MG63 (cell line): ENCODE measurements at regions not wholly inside any gene's neighbourhood (a gene's known extent, or its start where the extent isn't known, plus 50 kb on each side); places are given as distances from the start of the nearest gene placed in this dataset.

Experiments used
- DNase-seq: peaks from one replicate; pipeline ENCODE4 v3.0.0-alpha.2; 2020
- H3K27me3 ChIP-seq: fragments of 250-450 bp; sonication (Bioruptor Pico); 2 replicates; pipeline ENCODE4 v1.5.1; 2020; ENCODE audit warnings: mild to moderate bottlenecking, moderate library complexity
- H3K36me3 ChIP-seq: fragments of 250-450 bp; sonication (Bioruptor Pico); 2 replicates; pipeline ENCODE4 v1.5.1; 2020; ENCODE audit warnings: mild to moderate bottlenecking, moderate library complexity
- H3K4me3 ChIP-seq: fragments of 250-450 bp; sonication (Bioruptor Pico); 2 replicates; pipeline ENCODE4 v1.5.1; 2020; ENCODE audit warnings: mild to moderate bottlenecking, moderate library complexity
- H3K9me3 ChIP-seq: fragments of 250-450 bp; sonication (Bioruptor Pico); 2 replicates; pipeline ENCODE4 v1.5.1; 2020; ENCODE audit warnings: mild to moderate bottlenecking, moderate library complexity

DNA sequence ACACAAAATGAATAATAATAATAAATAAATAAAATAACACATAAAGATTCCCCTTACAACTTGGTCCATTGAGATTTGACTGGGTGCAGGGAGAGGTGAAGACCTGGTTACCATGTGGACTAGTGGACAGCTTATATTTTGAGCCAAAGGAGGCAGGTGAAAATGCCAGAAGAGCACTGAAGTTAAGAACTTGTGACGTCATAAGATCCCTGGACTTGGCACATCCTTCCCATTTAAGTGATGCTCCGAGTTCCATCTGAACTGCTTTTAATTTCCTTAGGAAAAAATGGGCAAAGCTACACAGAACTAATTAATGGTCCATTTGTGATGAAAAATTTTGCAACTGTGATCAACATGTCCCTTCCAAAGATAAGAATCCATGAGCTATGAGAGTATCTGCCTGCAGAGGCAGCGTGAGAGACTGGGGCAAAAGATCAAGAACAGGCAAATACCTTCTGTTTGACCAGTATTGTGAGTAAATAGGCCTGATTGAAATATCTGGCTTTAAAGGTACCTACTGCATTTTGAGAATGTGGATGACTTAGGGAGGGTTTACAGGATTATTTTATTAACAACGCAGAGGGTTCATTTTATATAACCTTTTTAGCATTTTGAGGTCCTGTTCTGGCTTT lies 101.2 kb upstream of the POT1 start:
- H3K9me3 ChIP-seq: no peaks in the 10 kb centered on the region
- no peaks in the 10 kb centered on the region for H3K36me3 ChIP-seq
- H3K4me3 ChIP-seq: no peak overlapping the region
- H3K27me3 ChIP-seq: no peaks in the 10 kb centered on the region
- DNase-seq: no peak

DNA sequence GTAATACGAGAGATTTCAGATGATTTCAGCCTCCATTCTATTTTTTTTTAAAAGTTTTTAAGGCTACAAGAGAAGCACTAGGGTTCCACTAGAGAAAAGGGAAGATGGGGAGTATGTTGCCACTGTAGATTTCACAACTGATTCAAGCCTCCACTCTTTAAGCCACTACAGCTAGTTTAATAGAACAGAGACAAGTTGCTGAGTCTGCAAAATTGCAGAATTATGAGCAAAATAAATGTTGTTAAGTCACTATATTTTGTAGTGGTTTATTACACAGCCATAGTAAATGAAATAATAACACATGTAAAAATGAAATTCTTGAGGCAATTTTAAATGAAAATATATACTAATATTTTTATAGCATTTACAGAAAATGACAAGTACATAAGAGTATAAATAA lies 96.0 kb upstream of the POT1 start:
- H3K9me3 ChIP-seq: no peaks in the 10 kb centered on the region
- DNase-seq: no peak
- H3K36me3 ChIP-seq: no peaks in the 10 kb centered on the region
- no peak overlapping the region for H3K4me3 ChIP-seq
- no peaks in the 10 kb centered on the region for H3K27me3 ChIP-seq

DNA sequence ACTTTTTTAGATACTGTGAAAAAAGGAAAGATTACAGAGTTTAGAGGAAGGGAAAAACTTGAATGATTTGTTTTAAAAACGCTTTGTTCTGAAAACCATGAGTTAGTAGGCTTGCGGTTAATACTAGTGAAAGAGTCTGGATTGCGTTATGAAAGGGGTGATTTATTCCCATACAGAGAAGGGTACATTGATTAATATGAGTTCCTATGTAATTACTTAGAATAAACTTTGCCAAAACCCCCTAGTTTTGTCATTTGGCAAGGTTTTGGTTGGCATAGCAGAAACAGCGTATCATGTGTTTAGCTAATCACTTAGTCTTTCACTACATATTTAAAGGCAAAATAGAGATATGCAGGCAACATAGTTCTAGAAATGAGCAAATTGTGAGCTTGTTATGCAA lies 91.2 kb upstream of the POT1 start:
- DNase-seq: no peak
- H3K27me3 ChIP-seq: no peaks in the 10 kb centered on the region
- H3K36me3 ChIP-seq: no peaks in the 10 kb centered on the region
- H3K4me3 ChIP-seq: no peak overlapping the region
- H3K9me3 ChIP-seq: no peaks in the 10 kb centered on the region

DNA sequence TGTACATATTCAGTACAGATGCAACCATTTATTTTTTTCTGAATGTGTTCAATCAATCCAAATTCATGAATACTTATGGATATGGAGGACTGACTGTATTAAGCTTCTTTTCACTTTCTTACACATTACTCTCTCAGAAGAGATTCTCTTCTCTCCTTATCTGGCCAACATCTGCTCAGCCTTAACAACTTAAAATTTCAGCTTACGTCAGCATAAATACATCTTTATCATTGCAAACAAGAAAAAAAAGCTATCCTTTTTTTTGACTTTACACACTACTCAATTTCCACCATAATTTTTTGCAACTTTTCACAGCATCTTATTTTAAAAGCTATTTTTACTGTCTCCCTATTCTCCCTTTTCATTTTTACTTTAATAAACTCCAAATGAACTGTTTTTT lies 80.9 kb upstream of the POT1 start:
- Histone ChIP-seq H3K9me3 (no peaks in the 10 kb centered on the region), H3K4me3 (no peak overlapping the region), H3K27me3 (no peaks in the 10 kb centered on the region), H3K36me3 (no peaks in the 10 kb centered on the region)
- no peak for DNase-seq

DNA sequence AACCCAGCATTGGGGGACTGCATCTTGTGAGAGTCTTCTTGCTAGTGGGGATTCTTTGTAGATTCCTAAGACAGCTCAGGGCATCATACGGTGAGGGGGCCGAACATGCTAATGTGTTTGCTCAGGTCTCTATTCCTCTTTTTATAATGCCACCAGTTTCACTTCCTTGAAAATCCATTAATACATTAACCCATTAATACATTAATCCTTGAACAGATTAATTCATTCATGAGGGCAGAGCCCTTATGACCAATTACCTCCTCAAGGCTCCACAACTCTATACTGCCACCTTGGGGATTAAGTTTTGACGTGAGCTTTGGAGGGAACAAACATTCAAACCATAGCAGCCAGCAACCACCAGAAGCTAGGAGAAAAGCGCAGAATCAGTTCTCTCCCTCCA lies 67.2 kb upstream of the POT1 start:
- Histone ChIP-seq H3K4me3 (no peak overlapping the region), H3K9me3 (no peaks in the 10 kb centered on the region), H3K36me3 (no peaks in the 10 kb centered on the region), H3K27me3 (no peaks in the 10 kb centered on the region)
- DNase-seq: no peak

DNA sequence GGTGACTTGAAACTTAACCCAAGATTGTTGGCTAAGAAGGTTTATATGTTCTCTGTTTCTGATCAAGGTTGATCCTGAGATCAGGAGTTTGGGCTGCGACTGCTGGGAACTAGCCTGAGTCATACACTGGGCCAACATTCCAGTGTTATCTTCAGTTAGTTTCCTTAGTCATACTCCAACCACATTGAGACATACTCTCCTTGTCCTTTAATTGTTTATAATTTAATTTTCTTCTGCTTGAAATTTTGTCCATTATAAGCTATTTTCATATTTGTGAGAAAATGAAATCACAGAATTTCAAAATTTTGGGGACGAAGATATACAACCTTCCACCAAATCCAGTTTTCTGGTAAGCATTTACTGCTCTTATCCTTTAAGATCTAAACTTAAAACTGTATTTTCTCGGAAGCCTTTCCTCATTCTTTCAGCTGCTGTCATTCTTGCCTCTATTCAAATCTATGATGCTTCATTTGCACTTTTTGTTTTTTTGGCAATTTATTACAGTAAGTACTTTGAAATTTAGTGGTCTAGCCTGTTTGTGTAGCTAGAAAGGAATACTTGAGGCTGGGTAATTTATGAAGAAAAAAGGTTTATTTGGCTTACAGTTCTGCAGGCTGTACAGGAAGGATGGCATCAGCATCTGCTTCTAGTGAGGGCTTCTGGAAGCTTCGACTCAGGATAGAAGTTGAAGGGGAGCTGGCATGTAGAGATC lies 63.4 kb upstream of the POT1 start:
- H3K4me3 ChIP-seq: no peak overlapping the region
- DNase-seq: peak; percentile 53
- no peaks in the 10 kb centered on the region for H3K36me3 ChIP-seq
- no peaks in the 10 kb centered on the region for H3K9me3 ChIP-seq
- H3K27me3 ChIP-seq: no peaks in the 10 kb centered on the region

DNA sequence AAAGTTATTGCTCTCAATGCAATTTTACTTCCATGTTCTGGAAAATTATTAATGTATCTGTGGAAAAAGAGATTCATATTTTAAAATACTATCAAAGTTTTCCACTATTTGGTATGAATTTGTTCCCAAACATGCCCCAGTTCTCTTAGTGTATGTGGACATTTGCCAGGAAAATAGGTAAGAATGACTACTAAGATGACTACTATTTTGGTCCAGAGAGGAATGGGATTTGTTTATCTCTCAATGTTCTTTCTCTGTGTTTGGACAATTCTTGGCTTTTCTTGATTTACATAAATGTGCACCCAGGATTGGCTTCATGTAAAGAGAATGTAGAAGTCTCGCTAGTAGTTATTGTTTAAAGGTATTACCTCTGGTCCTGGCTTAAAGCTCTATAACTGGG lies 60.3 kb upstream of the POT1 start:
- Histone ChIP-seq H3K9me3 (no peaks in the 10 kb centered on the region), H3K27me3 (no peaks in the 10 kb centered on the region), H3K36me3 (no peaks in the 10 kb centered on the region), H3K4me3 (no peak overlapping the region)
- DNase-seq: no peak
